Astrocyte of the hippocampus (primary cell): ENCODE measurements at regions not wholly inside any gene's neighbourhood (a gene's known extent, or its start where the extent isn't known, plus 50 kb on each side); places are given as distances from the start of the nearest gene placed in this dataset.

Source experiments
- DNase-seq: peaks from one replicate; pipeline ENCODE4 v3.0.0; 2011; ENCODE audit warnings: low read depth, low spot score

DNA sequence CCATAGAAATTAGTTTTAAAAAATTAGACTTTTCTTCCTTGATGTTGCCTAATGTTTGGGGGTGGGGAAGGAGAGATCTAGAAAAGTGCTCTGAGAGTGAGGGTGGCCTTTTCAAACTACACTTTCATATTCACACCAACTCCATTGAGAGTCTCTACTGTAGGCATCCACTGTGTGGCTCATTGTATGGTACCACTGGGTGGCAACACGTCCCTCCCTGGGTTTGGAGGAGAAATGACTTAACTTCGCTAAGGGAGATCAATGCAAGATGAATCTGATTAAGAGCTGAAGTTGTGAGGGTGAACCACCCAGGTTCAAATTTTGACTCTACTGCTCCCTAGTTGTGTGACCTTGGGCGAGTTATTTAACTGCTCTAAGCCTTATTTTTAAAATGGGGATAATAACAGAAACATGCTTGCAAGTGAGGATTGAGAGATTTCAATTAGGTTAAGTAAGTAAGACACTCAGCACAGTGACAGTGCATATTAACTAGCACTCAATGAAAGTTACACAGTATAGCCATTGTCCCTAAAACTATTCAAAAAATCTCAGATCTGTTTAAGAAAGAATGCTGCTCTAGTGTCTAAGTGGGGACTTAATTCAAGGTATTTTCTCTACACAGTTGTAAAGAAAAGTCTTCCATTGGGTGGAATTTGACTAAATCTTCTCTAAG, 193.5 kb upstream of the CNR1 start:
- DNase-seq: no peak

DNA sequence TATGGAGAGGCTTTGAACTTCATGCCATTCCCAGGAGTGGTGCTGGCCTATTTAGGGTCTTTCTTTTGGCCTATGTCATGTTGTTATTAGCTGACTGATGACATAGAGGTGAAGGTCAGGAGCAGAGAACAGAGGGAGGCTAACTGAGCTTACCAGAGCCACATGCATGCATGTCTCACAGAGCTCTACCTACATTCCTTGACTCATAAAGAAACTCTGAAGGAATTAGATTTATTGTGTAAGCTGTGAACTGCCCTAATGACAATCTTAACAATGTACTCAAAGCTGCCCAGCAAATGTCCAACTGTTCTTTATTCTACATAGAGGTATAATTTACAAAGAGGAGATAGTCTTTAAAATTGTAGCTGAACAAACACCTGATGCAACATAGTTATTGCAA, 192.7 kb upstream of the CNR1 start:
- no peak for DNase-seq

DNA sequence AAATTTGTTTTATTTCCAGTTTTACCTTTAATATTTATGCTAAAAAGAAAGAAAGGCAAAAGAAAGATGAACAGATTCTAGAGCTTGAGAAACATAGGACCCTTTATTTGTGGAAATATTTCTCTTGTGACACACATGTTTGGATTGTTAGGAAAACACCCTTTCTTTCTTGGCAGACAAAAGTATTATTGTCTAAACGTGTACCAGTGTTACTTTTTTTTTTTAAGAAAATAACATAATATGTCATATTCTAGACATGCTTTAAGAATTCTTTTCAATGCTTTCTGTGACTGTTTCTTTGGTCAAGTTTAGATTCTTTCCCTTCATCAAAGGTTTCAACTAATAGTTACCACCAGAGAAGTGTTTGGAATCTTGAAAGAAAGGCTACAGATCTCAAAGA, 183.4 kb upstream of the CNR1 start:
- peak; percentile 23 for DNase-seq

DNA sequence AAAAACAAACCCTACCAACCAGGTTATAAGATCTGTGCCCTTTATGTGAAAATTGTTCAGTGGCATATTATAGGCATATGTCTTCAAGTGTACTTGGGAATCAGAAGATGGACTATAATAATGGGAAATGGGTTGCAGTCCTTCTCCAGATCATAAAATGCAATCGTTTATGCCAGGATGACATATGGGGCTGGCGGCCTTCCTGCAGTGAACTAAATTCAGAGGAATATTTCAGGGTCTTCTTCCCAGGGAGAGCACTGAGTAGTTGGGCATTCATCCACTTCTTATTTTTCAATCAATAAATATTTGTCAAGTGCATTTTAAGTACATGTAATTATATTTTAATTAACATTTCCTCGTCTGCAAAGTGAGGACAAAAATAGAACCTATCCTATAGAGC, 176.2 kb upstream of the CNR1 start:
- DNase-seq: no peak

DNA sequence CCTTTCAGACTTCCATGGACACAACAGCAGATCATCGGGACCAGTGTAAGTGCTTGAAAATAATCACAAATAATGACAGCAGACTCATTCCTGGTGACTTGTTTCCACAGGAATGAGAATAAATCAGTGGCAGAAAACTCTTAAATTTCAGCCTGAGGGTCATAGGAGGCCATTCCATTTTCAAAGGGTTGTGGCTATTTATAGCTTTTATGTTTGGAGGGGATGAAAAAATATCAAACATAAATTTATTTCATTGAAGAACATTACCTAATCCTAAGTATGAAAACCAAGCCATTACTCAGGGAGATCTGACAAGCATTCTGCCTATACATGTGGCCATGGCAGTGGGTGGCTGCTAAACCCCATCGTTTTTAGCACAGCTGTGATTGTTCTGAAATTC, 173.6 kb upstream of the CNR1 start:
- peak; percentile 18 for DNase-seq

DNA sequence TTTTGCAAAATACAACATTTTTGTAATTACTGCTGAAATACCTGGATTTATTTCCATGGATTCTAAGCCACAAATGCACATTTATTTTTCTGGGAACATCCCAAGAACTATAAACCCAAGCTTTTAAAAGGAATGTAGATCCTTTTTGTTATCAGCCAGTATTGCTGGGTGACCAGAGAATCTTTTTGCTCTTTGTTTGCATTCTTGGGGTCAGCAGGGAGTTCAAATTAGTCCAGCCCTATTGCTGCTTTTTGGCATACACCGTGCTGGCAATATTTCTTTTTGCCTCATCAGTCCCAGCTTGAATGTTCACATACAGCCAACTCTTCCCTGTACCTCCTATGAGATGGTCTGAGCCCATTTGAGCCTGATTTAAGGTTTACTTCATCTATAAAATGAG, 155.2 kb upstream of the CNR1 start:
- no peak for DNase-seq

DNA sequence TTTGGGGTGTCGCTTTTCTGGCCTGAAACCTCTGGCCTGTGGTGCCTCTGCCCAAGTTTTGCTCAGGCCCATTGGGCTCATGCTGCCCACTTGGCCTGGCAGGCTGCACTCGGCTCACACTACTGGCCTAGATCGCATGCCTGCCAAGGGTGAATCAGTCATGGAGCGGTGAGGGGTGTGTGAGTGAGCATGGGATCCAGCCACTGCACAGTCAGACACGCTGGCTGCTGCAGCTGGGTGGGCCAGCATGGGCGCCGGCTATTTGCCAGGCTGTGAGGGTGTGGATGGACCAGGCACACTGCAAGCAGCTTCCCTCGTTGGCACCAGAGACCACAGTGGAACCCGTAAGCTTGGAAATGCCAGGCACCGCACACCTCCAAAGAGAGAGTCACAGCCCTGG, 145.4 kb upstream of the CNR1 start:
- no peak for DNase-seq

DNA sequence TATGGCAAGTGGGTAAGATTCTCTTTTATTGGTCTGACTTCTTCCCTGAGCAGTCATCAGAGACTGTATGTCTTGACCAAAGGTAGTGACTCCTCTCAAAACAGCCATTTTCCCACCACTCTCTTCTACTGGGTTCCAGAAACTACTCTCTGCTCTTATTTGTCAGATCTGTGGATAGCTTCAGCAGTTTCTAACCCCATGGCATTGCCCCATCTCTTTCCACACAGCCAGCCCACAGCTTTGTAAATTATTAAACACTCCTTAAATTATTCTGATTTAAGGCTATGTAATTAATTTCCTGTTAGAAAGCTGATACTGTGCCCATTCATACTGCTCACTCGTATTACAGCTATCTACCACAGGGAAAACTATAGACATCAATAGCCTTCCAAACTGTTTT, 138.4 kb upstream of the CNR1 start:
- DNase-seq: no peak

DNA sequence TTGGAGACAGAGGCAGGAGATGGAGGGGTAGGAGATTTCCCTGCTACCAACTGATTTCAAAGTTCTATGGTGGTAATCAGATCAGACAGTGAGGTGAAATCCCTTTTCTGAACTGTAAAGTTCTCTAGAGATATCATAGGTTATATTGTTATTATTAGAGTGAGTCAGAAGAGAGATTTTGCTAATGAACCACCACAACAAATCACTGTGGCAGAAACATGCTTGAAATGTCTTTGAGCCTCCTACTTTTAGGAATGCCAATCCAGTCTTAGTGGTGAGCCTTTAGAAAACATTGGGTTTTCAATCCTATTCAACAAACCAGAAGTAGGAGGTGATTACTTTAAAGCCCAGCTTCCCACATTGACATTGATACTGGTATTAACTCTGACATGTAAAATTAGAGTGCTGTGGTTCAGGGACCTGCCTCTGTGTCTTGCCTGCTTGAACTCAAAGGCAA, 136.7 kb upstream of the CNR1 start:
- DNase-seq: peak; percentile 87

DNA sequence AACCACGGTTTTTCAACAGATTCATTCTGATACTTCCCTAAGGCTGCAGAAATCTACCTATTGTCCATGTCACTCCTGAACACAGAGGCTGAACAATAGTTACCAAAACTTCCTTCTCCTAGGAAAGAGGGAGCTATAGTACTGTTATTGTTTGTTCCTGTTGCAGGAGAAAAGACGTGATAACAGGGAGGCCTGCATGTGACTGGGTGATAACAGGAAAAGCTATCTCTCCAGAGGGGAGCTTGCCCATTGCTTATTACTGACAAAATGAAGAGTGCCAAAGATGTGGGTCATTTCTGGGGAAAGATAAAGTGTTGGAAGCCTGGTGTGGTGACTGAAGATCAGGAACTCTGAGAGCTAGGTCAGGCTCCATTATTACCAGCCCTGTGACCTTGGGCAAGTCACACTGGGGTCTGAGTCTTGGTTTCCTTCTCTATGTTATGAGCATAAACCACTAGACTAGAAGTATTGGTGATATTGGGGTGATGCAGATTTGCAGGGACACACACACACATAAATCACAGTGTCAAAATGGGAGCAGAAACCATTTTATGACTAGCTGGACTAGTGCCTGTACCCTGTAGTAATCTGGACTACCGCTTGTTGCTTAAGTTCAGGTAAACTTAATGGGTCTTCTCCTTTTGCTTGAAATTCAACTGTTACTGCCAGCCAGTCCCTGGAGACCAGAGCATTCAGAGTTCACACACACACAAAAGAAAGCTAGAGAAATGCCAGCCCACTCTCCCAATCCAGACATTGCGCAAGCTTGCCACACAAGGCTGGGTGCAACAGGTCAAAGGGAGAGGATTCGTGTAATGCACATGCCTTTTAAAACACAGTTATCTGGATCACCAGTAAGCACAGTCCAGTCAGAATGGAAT, 136.0 kb upstream of the CNR1 start:
- DNase-seq: no peak

DNA sequence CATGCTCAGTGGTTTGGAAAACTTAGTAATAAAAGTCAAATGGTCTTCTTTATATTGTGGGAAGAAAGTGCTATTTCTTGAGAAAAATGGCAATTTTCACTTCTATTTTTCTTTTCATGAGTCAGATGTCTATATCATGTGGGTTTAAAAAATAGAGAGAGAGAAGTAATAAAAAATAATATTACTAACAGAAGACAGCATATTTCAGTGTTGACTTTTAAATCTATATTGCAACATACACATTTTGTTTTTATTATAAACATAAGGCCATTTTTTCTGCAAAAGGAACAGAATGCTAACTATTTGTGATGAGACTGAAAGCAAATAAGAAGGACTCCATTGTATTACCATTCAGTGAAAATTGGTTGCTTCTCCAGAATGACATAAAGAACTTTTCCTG, 135.1 kb upstream of the CNR1 start:
- DNase-seq: no peak

DNA sequence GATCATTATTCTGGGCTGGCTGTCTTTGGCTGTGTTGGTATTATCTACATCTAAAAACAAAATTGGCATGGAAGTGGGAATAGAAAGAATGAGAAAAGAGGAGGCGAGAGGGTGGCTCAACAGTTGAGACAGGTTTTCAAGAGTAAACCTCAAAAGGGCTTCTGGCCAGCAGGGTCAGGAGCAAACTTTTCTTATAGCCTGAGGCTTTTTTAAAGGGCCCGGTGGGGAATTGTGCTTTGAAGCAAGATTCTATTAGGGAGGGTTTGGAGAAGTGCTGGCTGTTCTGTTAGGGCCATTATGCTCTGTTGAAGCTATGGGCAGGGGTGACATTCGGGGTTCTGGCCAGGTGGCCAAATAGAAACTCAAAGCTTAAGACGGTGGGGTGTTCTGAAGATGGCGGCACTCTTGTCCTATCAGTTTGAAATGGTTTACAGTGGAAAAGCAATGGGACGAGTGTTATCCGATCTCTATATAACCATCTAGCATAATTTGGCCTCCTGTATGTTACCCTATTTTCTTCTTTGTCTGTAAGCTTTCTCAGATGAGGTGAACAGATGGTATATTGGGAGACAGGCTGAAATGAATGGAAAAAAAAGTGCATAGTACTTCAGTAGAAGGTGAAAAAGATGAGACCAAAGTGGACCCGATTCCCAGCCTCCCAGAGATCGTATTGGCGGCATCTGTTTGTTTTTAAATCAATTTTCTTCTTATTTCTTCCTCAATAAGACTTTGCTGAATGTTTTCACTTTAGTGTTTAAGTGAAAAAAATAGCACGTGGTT, 132.1 kb upstream of the CNR1 start:
- DNase-seq: no peak

DNA sequence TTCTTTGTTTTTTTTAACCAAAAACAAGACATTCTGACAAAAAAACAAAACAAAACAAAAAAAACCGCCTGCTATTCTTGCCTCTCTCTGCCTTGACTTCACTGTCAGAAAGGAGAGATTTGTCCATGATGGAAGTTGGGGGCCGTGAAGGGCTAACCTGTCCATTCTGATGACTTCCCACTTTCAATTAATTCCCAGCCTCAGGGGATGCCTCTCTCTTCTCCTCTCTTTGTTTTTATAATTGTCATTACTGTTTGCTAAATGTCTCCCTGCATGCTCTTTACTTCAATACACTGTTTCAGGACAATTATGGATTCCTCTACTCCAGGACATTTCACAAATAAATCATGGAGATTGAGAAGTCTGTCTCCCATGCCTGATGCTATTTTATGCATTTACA, 130.5 kb upstream of the CNR1 start:
- no peak for DNase-seq

DNA sequence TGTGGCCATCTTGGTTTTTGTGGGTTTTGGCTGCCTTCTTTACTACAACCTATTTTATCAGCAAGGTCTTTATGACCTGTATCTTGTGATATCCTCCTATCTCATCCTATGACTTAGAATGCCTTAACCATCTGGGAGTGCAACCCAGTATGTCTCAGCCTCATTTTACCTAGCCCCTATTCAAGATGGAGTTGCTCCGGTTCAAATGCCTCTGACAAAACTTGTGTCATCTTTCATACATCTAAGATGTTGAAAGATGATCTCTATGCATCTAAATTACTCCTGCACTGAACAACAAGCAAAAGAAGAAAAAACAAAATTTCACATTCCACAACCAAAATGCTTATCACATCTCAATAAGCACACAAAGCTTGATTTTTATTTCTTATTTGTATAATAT, 129.5 kb upstream of the CNR1 start:
- DNase-seq: no peak

DNA sequence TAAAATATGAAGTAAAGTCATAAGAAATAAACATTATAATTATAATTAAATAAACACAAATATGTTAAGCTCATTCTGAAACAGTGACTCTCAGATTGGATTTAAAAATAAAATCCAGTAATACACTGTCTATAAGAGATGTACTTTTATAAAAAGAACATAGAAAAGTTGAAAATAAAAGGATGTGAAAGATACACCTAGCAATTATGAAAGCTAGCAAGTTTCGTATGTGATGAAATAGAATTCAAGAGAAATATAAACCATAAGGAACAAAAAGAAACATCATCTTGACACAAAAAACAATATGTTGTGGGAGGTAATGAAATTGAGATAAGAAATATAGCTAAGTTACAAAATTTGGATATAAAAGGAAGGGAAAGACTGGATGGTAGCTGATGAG, 128.6 kb upstream of the CNR1 start:
- no peak for DNase-seq

DNA sequence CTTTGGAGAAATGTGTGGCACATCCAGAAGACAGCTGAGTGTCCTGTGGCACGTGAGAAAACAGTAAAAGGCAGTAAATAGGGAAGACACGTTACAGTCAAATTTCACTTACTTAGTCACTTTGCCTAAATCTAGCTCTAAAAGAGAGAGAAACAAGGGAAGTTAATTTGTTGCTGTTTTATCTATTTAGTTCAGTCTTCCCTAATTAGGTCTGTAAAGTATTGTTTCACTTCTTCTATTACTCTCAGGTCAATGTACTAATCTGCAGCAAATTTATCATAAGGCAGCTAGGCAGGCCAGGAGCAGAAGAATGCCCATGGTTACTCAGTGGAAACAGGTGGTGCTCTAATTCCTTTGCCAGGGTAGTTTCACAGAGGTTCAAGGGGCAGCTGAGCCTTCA, 124.3 kb upstream of the CNR1 start:
- no peak for DNase-seq

DNA sequence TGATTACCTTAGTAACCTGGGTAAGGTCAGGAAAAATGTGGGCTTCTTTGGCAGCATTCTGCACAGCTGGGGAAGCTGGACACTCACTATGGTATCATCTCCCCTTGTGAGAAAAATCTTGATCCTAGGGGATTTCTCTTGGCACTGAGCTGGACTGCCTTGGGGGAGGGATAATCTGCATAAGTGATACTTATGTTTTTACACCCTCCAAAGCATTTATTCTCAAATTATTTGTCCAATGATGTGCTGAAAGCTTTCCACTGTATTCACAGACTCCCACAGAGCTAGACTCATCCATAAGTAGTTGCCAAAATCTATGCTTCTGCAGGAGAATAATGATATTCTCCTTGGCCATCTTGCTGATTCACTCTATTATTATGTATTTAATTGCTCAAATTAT, 121.5 kb upstream of the CNR1 start:
- no peak for DNase-seq

DNA sequence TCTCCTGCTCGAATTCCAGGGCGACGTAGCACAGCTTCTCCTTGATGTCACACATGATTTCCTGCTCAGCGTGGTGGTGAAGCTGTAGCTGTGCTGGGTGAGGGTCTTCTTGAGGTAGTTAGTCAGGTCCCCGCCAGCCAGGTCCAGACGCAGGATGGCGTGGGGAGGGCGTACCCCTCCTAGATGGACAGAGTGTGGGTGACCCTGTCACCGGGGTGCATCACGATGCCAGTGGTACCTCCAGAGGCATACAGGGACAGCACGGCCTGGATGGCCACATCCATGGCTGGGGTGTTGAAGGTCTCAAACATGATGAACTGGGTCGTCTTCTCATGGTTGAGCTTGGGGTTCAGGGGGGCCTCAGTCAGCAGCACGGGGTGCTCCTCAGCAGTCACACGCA, 110.2 kb upstream of the CNR1 start:
- no peak for DNase-seq

DNA sequence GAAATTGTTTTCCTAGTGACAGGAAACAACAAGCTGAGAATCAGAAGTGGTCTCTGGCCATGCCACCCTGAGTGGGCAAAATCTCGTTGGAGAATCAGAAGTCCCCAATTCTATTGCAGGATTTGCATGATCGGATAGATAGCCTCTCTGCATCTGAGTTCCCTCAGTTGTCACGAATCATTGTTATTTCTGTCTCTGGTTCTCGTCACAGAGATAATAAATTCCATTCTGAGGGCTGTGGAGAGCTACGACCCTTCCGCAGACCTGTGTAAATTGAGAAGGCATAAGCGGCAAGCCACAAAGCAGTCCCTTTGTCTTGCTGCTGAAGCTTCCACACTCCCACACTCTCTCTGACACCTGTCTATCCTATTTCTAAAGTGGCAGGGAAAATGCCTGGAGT, 102.4 kb upstream of the CNR1 start:
- no peak for DNase-seq

DNA sequence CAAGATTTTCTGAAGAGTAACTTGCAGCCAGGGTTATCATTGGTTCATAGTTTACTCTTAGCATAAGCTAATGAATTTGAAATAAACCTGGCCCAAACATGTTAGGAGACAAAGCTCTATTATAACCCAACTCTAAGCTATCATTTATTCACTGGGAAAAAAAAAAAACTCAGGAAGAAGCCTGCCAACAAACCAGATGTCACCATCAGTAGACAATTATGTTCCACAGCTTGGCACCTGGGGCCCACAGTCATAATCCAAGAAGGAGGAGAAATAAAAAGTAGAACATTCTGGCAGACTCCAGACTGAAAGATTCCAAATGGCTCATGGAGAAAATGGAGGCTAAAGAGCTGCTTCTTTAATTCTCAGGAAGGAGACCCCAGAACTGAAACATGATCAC, 100.0 kb upstream of the CNR1 start:
- no peak for DNase-seq

DNA sequence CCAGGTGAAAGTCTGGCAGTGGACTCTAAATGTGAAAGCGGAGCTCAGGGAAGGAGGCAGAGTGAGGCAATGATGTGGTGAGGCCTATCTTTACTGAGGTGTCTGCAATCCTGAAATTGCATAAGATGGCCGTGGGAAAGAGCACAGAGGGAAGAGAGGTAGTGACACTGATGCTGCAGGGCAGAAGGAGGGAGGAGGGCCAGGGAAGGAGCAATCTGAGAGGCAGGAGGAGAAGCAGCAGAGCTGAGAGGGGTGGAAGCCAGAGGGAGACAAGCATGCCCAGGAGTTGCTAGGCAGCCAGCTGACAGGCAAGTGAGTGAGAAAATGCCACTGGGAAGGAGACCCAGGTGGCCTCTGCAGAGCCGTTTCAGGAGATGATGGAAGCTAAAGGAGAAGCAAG, 97.4 kb upstream of the CNR1 start:
- DNase-seq: no peak

DNA sequence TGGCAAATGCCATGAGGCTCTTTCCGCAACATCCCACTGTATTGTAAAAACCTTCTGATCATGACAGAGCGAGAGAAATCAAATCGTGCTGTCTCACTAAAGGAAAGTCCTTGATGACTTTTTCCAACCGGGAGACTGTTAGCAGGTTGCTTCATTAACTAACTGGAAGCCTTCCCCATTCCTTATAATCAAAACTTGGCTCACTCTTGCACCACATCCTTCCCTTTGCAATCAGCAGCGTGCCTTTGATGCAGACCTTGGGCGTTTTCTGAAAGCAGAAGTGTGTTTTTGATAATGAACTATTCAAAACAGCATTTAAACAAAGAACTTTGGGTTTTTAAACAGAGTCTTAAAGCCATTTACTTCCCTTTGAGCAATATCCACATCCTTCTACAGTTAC, 96.2 kb upstream of the CNR1 start:
- DNase-seq: no peak

DNA sequence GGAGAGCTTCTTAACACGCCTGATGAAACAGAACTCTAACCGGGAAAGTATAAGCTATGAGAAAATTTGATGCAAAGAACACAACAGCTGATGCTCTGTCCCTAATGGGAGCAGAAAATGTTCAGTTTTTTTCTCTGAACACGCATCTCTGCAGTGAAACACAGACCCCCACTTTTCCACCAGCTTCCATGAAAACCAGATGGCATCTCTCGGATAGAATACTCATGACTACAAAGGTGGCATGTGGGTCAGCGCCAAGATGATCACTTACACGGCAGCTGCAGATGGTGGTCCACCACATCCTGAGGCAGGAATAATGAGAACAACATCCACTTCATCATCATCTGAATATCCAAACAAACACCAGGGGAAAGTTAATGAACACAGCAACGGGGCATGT, 85.2 kb upstream of the CNR1 start:
- DNase-seq: no peak
